ENCODE measurements at regions not wholly inside any gene's neighbourhood (a gene's known extent, or its start where the extent isn't known, plus 50 kb on each side); places are given as distances from the start of the nearest gene placed in this dataset.

GRCh38 chrX:131942034-131942433, 81.1 kb upstream of the STK26 start:
- Histone ChIP-seq H3K36me3 (ENCODE audit: control insufficient read depth, insufficient read depth, low read length) (no peaks in the 10 kb centered on the region), H3K27me3 (ENCODE audit: control insufficient read depth, insufficient read depth, low read length) (no peaks in the 10 kb centered on the region), H3K4me3 (ENCODE audit: low read depth, low read length) (no peak overlapping the region)
- FAIRE-seq = no peak
- no peak for DNase-seq (ENCODE audit: low read depth)
- TF ChIP-seq CTCF (IDR thresholded peaks at IDR 0.05; ENCODE audit: insufficient read depth, low read length, severe bottlenecking) = no peak

- FAIRE-seq (peak; percentile 40), DNase-seq (ENCODE audit: low read depth) (no peak)
- no peak overlapping the region for H3K4me3 ChIP-seq (ENCODE audit: low read depth, low read length)
- no peaks in the 10 kb centered on the region for H3K36me3 ChIP-seq (ENCODE audit: control insufficient read depth, insufficient read depth, low read length)
- H3K27me3 ChIP-seq (ENCODE audit: control insufficient read depth, insufficient read depth, low read length) = no peaks in the 10 kb centered on the region
- no peak for TF ChIP-seq CTCF (IDR thresholded peaks at IDR 0.05; ENCODE audit: insufficient read depth, low read length, severe bottlenecking)
These were observed 77.9 kb upstream of the STK26 start for GRCh38 chrX:131944936-131945902.

- Histone ChIP-seq H3K4me3 (ENCODE audit: low read depth, low read length) (no peak overlapping the region), H3K36me3 (ENCODE audit: control insufficient read depth, insufficient read depth, low read length) (no peaks in the 10 kb centered on the region), H3K27me3 (ENCODE audit: control insufficient read depth, insufficient read depth, low read length) (no peaks in the 10 kb centered on the region)
- DNase-seq (ENCODE audit: low read depth) = no peak
- TF ChIP-seq CTCF (IDR thresholded peaks at IDR 0.05; ENCODE audit: insufficient read depth, low read length, severe bottlenecking) = no peak
- FAIRE-seq = no peak
These were observed 71.9 kb upstream of the STK26 start for GRCh38 chrX:131951166-131951565.

GRCh38 chrX:131955099-131955777, 67.9 kb upstream of the STK26 start:
- Histone ChIP-seq H3K36me3 (ENCODE audit: control insufficient read depth, insufficient read depth, low read length) (no peaks in the 10 kb centered on the region), H3K4me3 (ENCODE audit: low read depth, low read length) (no peak overlapping the region), H3K27me3 (ENCODE audit: control insufficient read depth, insufficient read depth, low read length) (no peaks in the 10 kb centered on the region)
- FAIRE-seq = no peak
- no peak for TF ChIP-seq CTCF (IDR thresholded peaks at IDR 0.05; ENCODE audit: insufficient read depth, low read length, severe bottlenecking)
- peak; percentile 0 for DNase-seq (ENCODE audit: low read depth)

GRCh38 chrX:131958724-131959123, 64.4 kb upstream of the STK26 start:
- FAIRE-seq = no peak
- DNase-seq (ENCODE audit: low read depth) = no peak
- Histone ChIP-seq H3K4me3 (ENCODE audit: low read depth, low read length) (no peak overlapping the region), H3K27me3 (ENCODE audit: control insufficient read depth, insufficient read depth, low read length) (no peaks in the 10 kb centered on the region), H3K36me3 (ENCODE audit: control insufficient read depth, insufficient read depth, low read length) (no peaks in the 10 kb centered on the region)
- no peak for TF ChIP-seq CTCF (IDR thresholded peaks at IDR 0.05; ENCODE audit: insufficient read depth, low read length, severe bottlenecking)
